H9 (cell line): ENCODE measurements at regions not wholly inside any gene's neighbourhood (a gene's known extent, or its start where the extent isn't known, plus 50 kb on each side); places are given as distances from the start of the nearest gene placed in this dataset.

ENCODE experiments used
- DNase-seq: peaks from one replicate; pipeline ENCODE4 v3.0.0-alpha.2; 2017
- H2AFZ ChIP-seq: one replicate; pipeline ENCODE4 v1.6.1; 2013; ENCODE audit warnings: mild to moderate bottlenecking, low read length, control low read depth, moderate library complexity
- H2AK5ac ChIP-seq: 2 replicates; pipeline ENCODE4 v1.6.1; 2013; ENCODE audit warnings: low read length, control low read depth, mixed read lengths; ENCODE audit not compliant: insufficient read length
- H2BK120ac ChIP-seq: one replicate; pipeline ENCODE4 v1.6.1; 2013; ENCODE audit warnings: low read depth, mild to moderate bottlenecking, low read length, control low read depth, inconsistent platforms; ENCODE audit not compliant: poor library complexity, severe bottlenecking
- H2BK12ac ChIP-seq: 2 replicates; pipeline ENCODE4 v1.6.1; 2013; ENCODE audit warnings: low read length, control low read depth, mixed read lengths, low read depth; ENCODE audit not compliant: insufficient read length
- H2BK15ac ChIP-seq: 2 replicates; pipeline ENCODE4 v1.6.1; 2013; ENCODE audit warnings: low read depth, low read length, control low read depth
- H2BK20ac ChIP-seq: one replicate; pipeline ENCODE4 v1.6.1; 2013; ENCODE audit warnings: low read depth, mild to moderate bottlenecking, low read length, control low read depth, inconsistent platforms; ENCODE audit not compliant: poor library complexity, severe bottlenecking
- H2BK5ac ChIP-seq: 2 replicates; pipeline ENCODE4 v1.6.1; 2013; ENCODE audit warnings: low read length, control low read depth, mixed read lengths; ENCODE audit not compliant: insufficient read length
- H3K14ac ChIP-seq: 2 replicates; pipeline ENCODE4 v1.6.1; 2013; ENCODE audit warnings: low read length, control low read depth; ENCODE audit not compliant: insufficient read depth
- H3K18ac ChIP-seq: 2 replicates; pipeline ENCODE4 v1.6.1; 2013; ENCODE audit warnings: low read depth, mild to moderate bottlenecking, mixed read lengths, low read length, control low read depth; ENCODE audit not compliant: insufficient read length
- H3K23ac ChIP-seq: 2 replicates; pipeline ENCODE4 v1.6.1; 2013; ENCODE audit warnings: low read length, control low read depth, mixed read lengths, low read depth; ENCODE audit not compliant: insufficient read length
- H3K23me2 ChIP-seq: 2 replicates; pipeline ENCODE4 v1.6.1; 2013; ENCODE audit warnings: low read depth, mild to moderate bottlenecking, mixed read lengths, low read length, control low read depth; ENCODE audit not compliant: insufficient read length, poor library complexity, severe bottlenecking
- H3K27ac ChIP-seq: 2 replicates; pipeline ENCODE4 v1.5.1; 2013; ENCODE audit warnings: low read length, control low read depth, mixed read lengths, low read depth; ENCODE audit not compliant: insufficient read length
- H3K27me3 ChIP-seq: 2 replicates; pipeline ENCODE4 v1.6.1; 2013; ENCODE audit warnings: low read length, control low read depth, inconsistent platforms; ENCODE audit not compliant: insufficient read depth
- H3K4ac ChIP-seq: 2 replicates; pipeline ENCODE4 v1.6.1; 2013; ENCODE audit warnings: low read depth, mild to moderate bottlenecking, control low read depth, inconsistent platforms, low read length, moderate library complexity
- H3K4me1 ChIP-seq: 2 replicates; pipeline ENCODE4 v1.6.1; 2013; ENCODE audit warnings: low read length, control low read depth, inconsistent platforms; ENCODE audit not compliant: insufficient read depth
- H3K4me2 ChIP-seq: 2 replicates; pipeline ENCODE4 v1.6.1; 2013; ENCODE audit warnings: low read length, control low read depth, mixed read lengths; ENCODE audit not compliant: insufficient read length, insufficient read depth
- H3K56ac ChIP-seq: 2 replicates; pipeline ENCODE4 v1.6.1; 2013; ENCODE audit warnings: low read depth, mild to moderate bottlenecking, mixed read lengths, low read length, control low read depth; ENCODE audit not compliant: insufficient read length
- H3K79me1 ChIP-seq: 2 replicates; pipeline ENCODE4 v1.6.1; 2013; ENCODE audit warnings: low read depth, mild to moderate bottlenecking, moderate library complexity, low read length, control low read depth, inconsistent platforms; ENCODE audit not compliant: insufficient read depth, poor library complexity, severe bottlenecking
- H3K79me2 ChIP-seq: 2 replicates; pipeline ENCODE4 v1.6.1; 2013; ENCODE audit warnings: low read length, control low read depth, inconsistent platforms; ENCODE audit not compliant: insufficient read depth
- H3K9ac ChIP-seq: 2 replicates; pipeline ENCODE4 v1.6.1; 2013; ENCODE audit warnings: low read length, control low read depth, mixed read lengths; ENCODE audit not compliant: insufficient read length; ENCODE audit errors: extremely low read depth
- H3K9me3 ChIP-seq: one replicate; pipeline ENCODE4 v1.6.1; 2013; ENCODE audit warnings: low read depth, low read length, inconsistent platforms; ENCODE audit not compliant: control insufficient read depth
- H3T11ph ChIP-seq: one replicate; pipeline ENCODE4 v1.6.1; 2013; ENCODE audit warnings: mild to moderate bottlenecking, low read length, control low read depth, inconsistent platforms
- H4K20me1 ChIP-seq: one replicate; pipeline ENCODE4 v1.6.1; 2013; ENCODE audit not compliant: control insufficient read depth, insufficient read length, insufficient read depth
- H4K5ac ChIP-seq: 2 replicates; pipeline ENCODE4 v1.6.1; 2013; ENCODE audit warnings: low read depth, mild to moderate bottlenecking, mixed read lengths, low read length, control low read depth; ENCODE audit not compliant: insufficient read length
- H4K8ac ChIP-seq: replicated peaks from 2 replicates; pipeline ENCODE4 v1.6.1; 2013; ENCODE audit warnings: low read length, control low read depth, mixed read lengths, low read depth; ENCODE audit not compliant: insufficient read length
- H4K91ac ChIP-seq: 2 replicates; pipeline ENCODE4 v1.6.1; 2013; ENCODE audit warnings: low read depth, mild to moderate bottlenecking, moderate library complexity, mixed read lengths, low read length, control low read depth; ENCODE audit not compliant: insufficient read length
- H3K27ac Mint-ChIP-seq, 3 experiments: 2 replicates in 2 of 3; 3 replicates in 1 of 3; pipeline ENCODE4 v1.8.0; 2020 to 2021; ENCODE audit warnings: mixed read lengths in 3 of 3, mild to moderate bottlenecking in 1 of 3, moderate library complexity in 1 of 3
- H3K27me3 Mint-ChIP-seq: 2 replicates; pipeline ENCODE4 v1.8.0; 2021; ENCODE audit warnings: low read depth, mild to moderate bottlenecking, moderate library complexity, mixed read lengths
- H3K36me3 Mint-ChIP-seq, 3 experiments: 2 replicates in 2 of 3; 3 replicates in 1 of 3; pipeline ENCODE4 v1.8.0; 2020 to 2021; ENCODE audit warnings: low read depth in 3 of 3, mixed read lengths in 3 of 3; ENCODE audit not compliant: insufficient read depth in 1 of 3
- H3K4me1 Mint-ChIP-seq, 2 experiments: 2 replicates each; pipeline ENCODE4 v1.8.0; 2020; ENCODE audit warnings: mixed read lengths in 2 of 2
- H3K4me3 Mint-ChIP-seq, 2 experiments: 2 replicates in 1 of 2; 3 replicates in 1 of 2; pipeline ENCODE4 v1.8.0; 2020 to 2021; ENCODE audit warnings: mild to moderate bottlenecking in 2 of 2, mixed read lengths in 2 of 2, moderate library complexity in 1 of 2
- H3K9me3 Mint-ChIP-seq, 2 experiments: 2 replicates in 1 of 2; 3 replicates in 1 of 2; pipeline ENCODE4 v1.8.0; 2020; ENCODE audit warnings: mild to moderate bottlenecking in 2 of 2, mixed read lengths in 2 of 2, moderate library complexity in 1 of 2
- CTCF ChIP-seq: fragments of 200-600 bp; sonication (generic); conservative IDR thresholded peaks from 3 replicates; pipeline ENCODE4 v1.8.0; 2021; ENCODE audit warnings: antibody characterized with exemption, mild to moderate bottlenecking
- WGBS: extraction: QIAGEN DNeasy Blood & Tissue Kit; methylation state at CpG from one replicate; pipeline ENCODE4 v1.1.7; 2013; ENCODE audit warnings: missing lambda C conversion rate, low lambda C conversion rate, mixed read lengths; ENCODE audit not compliant: insufficient read length; ENCODE audit errors: extremely low coverage; 5-methylcytosine and 5-hydroxymethylcytosine counted together

DNA sequence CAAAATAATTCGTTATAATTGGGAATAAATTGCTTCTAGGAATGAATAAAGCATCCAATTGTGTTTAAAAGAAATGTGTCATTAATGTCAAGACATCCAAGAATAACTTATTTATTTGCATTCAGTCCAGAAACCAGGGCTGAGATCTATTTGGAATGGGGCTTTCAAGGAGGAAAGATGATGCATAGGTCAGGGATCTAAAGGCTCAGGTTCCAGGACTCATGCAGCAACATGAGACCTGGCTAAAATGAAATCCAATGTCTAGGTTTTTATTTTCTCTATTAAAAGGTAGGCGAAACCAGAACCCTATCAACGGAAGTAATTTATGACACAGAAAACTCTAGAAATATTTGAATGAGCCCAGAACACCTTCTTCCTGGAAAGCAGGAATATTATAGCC, 376.8 kb downstream of the SEC16B start:
- no peak overlapping the region for H2AK5ac ChIP-seq
- no peak overlapping the region for H3K27ac Mint-ChIP-seq
- no peak overlapping the region for H3K9ac ChIP-seq
- H3K23me2 ChIP-seq, result no peaks in the 10 kb centered on the region
- H4K8ac ChIP-seq, result no peak overlapping the region
- no peak overlapping the region for H3K27ac ChIP-seq
- H3K14ac ChIP-seq, result no peak overlapping the region
- WGBS, result no CpG with 5 or more reads among the region's 3 CpGs
- no peak overlapping the region for H2BK120ac ChIP-seq
- no peak overlapping the region for H3K56ac ChIP-seq
- H3K4me1 Mint-ChIP-seq, result peaks cover 4 to 7% of the 10 kb centered on the region in 2 experiments; a peak in 3 of 4 replicates
- no peaks in the 10 kb centered on the region for H3K36me3 Mint-ChIP-seq
- H4K91ac ChIP-seq, result no peak overlapping the region
- DNase-seq, result no peak
- no peaks in the 10 kb centered on the region for H4K20me1 ChIP-seq
- H2BK12ac ChIP-seq, result no peak overlapping the region
- no peak overlapping the region for H3K23ac ChIP-seq
- no peaks in the 10 kb centered on the region for H3K9me3 Mint-ChIP-seq
- H2BK20ac ChIP-seq, result no peak overlapping the region
- no peak overlapping the region for H2BK5ac ChIP-seq
- no peak overlapping the region for H2BK15ac ChIP-seq
- no peak overlapping the region for H3K4me3 Mint-ChIP-seq
- no peak overlapping the region for H2AFZ ChIP-seq
- H3K79me1 ChIP-seq, result no peaks in the 10 kb centered on the region
- H4K5ac ChIP-seq, result no peak overlapping the region
- no peaks in the 10 kb centered on the region for H3K27me3 ChIP-seq
- TF ChIP-seq CTCF, result no peak
- no peaks in the 10 kb centered on the region for H3K27me3 Mint-ChIP-seq
- H3K18ac ChIP-seq, result no peak overlapping the region
- H3K4ac ChIP-seq, result no peak overlapping the region
- no peaks in the 10 kb centered on the region for H3K9me3 ChIP-seq
- no peaks in the 10 kb centered on the region for H3K79me2 ChIP-seq
- H3K4me1 ChIP-seq, result no peaks in the 10 kb centered on the region
- H3T11ph ChIP-seq, result no peak overlapping the region
- H3K4me2 ChIP-seq, result no peak overlapping the region
